NCI-H2081 treated with DMSO at 0.1 percent for 48 hours (cell line): ENCODE measurements at regions not wholly inside any gene's neighbourhood (a gene's known extent, or its start where the extent isn't known, plus 50 kb on each side); places are given as distances from the start of the nearest gene placed in this dataset.

Source experiments
- DNase-seq: peaks from one replicate; lab custom pipeline; 2025; lab: John Stamatoyannopoulos, UW

DNA sequence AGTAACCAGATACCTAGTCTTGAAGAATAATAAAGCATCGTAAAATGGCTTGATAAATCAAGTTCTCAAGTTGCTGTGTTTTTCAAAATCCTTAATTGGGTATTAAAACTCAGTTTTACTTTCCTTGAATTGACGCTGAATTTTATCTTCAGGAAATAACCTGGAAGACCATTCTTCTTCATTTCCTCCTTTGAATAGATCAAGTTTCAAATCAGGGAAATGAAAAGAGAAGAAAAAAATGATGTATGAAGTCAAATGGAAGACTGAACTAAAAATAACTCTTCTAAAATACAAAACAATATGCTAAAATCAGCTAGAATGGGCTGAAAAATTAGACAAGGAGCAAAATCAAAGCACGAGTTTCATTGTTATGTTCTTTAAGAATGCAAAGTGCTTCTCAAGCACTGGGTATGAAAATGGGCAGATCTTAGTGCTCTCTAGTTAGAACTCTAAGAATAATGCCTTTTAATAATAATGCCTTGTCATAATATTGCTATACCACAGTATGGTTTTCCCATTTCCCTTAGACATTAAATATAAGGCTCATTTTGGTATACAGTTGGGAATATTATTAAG is 54.6 kb upstream of the CLEC14A start:
- no peak for DNase-seq

DNA sequence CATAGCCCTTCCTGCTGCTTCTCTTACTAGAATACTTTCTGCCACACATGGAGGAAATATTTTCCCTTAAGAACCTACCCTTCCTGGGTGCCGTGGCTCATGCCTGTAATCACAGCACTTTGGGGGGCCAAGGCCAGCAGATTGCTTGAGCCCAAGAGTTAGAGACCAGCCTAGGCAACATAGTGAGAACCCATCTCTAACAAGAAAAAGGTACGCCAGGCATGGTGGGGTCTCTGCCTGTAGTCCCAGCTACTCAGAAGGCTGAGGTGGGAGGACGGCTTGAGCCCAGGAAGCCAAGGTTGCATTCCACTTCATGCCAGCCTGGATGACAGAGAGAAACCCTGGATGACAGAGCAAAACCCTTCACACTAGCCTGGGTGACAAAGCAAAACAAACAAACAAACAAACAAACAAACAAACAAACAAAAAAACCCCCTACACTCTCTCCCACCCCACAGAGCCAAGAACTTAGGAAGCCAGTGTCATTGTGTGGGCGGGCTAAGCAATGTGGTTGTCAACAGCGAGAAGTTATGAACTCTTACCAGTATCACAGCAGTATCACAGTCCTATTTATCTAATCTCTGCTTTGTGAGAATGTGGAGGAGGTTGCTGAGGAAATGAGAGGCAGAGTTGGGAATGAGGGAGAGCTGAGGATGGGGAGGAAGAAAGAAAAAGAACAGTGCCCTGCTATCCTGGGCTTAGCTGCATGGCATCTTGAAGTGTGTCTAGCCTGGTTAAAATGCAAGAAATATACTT is 53.8 kb upstream of the CLEC14A start:
- DNase-seq: no peak
